HG03439 (cell line): ENCODE measurements at regions not wholly inside any gene's neighbourhood (a gene's known extent, or its start where the extent isn't known, plus 50 kb on each side); places are given as distances from the start of the nearest gene placed in this dataset.
"Not testable (repeated sequence)": the region's sequence is repeated elsewhere in the genome, so short reads cannot be mapped to it uniquely, and the experiment has no call there.

Experiments used
- ATAC-seq: cut with Tn5 transposase; IDR thresholded peaks from one replicate; pipeline ENCODE4 v1.9.1; 2021; ENCODE audit warnings: mild to moderate bottlenecking, moderate library complexity; ENCODE audit not compliant: unreplicated experiment

DNA sequence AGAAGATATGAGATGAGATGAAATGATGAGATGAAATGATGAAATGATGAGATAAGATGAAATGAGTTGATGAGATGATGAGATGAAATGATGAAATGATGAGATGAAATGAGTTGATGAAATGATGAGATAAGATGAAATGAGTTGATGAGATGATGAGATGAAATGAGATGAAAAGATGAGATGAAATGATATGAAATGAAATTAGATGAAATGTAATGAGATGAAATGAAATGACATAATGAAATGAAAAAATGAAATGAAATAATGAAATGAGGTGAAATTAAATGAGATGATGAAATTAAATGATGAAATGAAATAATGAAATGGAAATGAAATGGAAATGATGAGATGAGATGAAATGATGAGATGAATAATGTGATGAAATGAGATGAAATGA lies 231.6 kb downstream of the GOLGA6L6 start:
- ATAC-seq, result not testable (repeated sequence)

DNA sequence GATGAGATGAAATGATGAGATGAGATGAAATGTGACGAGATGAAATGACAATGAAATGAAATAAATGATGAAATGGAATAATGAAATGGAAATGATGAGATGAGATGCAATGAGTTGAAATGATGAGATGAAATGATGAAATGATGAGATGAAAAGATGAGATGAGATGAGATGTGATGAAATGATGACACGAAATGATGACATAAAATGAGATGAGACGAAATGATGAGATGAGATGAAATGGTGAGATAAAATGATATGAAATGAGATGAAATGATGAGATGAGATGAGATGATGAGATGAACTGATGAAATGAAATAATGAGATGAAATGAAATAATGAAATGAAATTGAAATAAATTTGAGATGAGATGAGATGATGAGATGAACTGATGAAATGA lies 232.2 kb downstream of the GOLGA6L6 start:
- not testable (repeated sequence) for ATAC-seq

DNA sequence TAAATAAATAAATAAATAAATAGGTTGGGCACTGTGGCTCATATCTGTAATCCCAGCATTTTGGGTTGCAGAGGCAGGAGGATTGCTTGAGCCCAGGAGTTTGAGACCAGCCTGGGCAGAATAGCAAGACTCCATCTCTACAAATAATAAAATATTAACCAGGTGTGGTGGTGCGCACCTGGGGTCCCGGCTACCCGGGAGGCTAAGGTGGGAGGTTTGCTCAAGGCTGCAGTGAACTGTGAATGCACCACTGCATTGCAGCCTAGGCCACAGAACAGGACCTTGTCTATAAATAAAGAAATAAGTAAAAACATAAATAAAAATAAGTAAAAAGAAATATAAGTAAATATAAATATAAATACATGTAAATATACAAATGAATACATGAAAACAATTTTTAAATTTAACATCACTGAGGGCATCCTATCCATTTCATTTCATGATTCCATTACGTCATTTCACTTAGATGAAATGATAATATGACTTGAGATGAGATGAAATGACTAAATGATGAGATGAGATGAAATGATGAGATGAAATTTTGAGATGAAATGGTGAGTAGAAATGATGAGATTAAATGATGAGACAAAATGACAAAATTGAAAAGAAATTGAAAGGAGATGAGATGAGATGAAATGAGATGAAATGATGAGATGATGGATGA lies 233.4 kb downstream of the GOLGA6L6 start:
- not testable (repeated sequence) for ATAC-seq

DNA sequence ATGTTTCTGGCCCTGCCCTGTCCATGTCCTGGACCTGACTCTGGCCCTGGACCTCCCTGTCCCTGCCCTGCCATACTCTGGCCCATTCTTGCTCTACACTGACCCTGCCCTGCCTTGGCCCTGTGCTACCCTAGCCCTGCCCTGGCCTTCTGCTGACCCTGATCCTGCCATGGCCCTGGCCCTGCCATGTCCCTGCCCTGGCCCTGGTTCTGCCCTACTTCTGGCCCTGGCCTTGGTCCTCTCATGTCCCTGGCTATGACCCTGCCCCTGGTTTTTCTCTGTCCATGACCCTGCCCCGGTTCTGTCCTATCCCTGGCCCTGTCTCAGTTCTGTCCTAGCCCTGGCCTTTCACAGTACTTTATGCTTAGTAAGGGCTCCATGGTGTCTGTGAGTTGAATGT lies 234.5 kb downstream of the GOLGA6L6 start:
- ATAC-seq, result not testable (repeated sequence)

DNA sequence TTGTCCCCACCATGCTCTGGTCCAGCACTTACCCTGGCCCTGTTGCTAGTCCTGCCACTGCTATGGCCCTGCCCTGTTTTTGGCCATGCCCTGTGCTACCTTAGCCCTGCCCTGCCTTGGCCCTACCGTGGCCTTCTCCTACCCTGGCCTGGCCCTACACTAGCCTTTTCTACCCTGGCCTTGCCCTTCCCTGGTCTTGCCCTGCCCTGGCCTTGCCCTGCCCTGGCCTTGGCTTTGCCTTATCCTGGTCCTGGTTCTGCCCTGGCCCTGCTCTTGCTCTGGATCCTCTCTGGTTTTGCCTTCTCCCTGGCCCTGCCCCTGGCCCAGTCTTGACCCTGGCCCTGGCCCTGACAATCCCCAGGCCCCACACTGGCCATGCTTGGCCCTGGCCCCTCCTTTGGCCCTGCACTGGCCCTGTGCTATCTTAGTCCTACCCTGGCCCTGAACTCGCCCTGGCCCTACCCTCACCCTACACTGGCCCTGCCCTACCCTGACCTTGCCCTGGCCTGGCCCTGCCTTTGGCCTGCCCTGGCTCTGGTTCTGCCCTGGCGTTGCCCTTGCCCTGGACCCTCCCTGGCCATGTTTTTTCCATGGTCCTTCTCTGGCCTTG lies 235.0 kb downstream of the GOLGA6L6 start:
- ATAC-seq, result not testable (repeated sequence)

DNA sequence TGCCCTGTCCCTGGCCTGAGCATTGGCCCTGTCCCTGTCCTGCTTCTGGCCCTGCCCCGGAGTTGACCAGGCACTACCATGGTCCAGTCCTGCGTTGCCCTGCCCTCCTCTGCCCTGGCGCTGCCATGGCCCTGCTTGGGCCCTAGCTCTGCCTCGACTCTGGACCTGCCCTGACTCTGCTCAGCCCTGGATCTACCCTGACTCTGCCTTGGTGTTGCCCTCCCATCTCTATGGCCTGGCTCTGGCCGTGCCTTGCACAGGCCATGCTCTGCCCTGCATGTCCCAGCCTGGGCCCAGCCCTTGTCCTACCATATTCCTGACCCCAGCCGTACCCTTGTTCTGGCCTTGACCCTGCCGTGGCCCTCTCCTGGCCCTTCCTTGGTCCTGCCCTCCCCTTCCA lies 235.7 kb downstream of the GOLGA6L6 start:
- not testable (repeated sequence) for ATAC-seq

DNA sequence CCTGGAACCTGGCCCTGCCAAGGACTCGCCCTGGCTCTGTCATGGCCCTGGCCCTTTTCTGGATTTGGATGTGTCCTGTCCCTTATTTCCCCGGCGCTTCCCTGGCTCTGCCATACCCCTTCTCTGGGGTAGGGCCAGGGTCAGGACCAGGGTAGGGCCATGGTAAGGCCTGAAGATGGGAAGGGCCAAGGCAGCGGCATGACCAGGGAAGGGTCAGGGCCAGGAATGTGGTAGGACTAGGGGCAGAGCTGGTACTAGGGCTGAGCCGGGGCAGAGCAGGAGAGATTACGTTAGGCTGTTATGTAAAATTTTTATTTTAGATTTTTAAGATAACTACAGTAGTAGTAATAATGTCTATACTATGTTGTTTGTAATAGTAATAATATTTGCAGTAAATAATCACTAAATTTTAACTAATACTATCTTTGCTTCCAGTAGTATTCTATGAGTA lies 236.6 kb downstream of the GOLGA6L6 start:
- ATAC-seq, result not testable (repeated sequence)

DNA sequence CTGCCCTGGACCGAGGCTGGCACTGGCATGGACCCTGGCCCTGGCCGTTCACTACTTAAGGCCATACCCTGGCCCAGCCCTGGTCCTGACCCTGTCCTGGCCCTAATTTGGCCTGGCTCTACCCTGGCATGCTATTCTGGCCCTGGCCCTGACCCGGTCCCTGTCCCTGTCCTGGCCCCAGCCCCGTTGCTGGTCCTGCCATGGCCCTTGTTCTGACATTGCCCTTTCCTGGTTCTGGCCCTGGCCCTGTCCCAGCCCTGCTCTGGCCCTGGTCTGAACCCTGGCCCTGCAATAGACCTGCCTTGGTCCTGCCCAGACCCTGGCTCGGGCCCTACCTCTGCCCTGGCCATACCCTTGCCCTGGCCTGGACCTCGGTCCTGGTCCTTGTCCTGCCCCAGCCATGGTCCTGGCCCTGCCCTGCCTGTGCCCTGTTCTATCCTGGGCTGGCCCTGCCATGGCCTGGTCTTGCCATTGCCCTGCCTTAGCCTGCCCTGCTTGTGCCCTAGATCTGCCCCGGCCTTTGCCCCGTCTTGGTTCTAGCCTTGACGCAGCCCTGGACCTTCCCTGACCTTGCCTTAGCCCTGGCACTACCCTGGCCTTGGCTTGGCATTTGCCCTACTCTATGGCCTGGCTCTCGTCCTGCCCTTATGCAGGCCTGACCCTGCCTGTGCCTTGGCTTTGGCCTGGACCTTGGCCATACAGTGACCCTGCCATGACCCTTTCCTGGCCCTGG lies 237.2 kb downstream of the GOLGA6L6 start:
- ATAC-seq, result not testable (repeated sequence)

DNA sequence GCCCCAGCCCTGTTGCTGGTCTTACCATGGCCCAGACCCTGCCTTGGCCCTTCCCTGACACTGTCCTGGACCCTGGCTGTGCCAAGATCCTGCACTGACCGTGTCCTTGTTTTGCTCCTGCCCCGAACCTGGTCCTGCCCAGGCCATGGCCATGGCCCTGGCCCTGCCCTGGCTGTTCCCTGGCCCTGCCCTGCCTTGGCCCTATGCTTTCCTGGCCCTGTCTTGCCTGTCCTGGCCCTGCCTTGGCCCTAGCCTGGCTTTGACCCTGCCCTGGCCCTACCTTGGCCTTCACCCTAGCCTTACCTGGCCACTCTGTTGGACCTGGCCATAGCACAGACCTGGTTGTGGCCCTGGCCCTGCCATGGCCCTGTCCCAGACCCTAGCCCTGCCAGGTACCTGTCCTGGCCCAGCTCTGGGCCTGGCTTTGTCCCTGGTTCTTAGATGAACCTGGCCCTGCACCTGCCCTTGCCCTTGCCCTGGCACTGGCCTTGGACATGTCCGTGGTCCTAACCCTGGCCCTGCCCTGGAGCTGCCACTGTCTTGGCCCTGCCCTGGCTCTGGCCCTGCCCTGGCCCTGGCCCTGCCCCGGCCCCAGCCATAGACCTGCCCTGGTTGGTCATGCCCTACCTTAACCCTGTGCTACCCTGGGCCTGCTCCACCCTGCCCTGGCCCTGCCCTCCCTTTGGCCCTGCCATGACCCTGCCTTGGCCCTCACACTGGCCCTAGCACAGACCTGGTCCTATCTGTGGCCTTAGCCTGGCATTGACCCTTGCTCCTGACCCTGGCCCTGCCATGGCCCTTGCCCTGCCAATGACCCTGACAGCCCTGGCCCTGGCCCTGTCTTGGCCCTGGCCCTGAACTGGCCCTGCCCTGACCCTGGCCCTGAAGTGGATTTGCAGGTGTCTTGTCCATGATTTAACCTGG lies 238.1 kb downstream of the GOLGA6L6 start:
- ATAC-seq, result not testable (repeated sequence)

DNA sequence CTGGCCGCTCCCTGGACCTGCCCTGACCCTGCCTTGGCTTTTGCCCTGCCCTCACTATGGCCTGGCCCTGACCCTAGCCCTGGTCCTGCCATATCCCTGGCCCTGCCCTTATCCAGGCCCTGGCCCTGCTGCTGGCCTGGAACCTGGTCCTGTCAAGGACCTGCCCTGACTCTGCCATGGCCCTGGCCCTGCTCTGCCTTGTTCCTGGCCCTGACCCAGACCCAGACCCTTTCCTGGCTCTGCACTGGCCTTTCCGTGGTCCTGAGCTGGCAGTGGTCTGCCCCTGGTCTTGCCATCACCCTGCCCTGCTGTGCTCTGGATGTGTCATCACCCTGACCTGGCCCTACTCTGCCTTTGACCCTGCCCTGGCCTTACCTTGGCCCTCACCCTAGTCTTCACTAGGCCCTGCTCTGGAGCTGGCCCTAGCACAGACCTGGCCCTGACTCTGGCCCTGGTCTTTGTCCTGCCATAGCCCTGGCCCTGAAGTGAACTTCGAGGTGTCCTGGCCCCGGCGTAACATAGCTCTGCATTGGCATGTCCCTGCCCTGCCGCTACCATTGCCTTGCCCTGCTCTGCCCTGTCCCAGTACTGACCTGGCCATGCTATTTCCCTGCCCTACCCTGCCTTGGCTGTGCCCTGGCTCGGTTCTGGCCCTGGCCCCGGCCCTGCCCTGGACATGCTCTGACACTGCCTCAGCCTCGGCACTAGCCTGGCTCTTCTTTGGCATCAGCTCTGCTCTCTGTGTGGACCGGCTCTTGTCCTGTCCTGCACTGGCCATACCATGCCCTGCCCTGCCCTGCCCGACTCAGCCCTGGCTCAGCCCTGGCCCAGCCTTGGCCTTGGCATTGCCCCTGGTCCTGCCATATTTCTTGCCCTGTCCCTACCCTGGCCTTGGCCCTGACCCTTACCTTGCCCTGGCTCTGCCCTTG lies 239.2 kb downstream of the GOLGA6L6 start:
- not testable (repeated sequence) for ATAC-seq

DNA sequence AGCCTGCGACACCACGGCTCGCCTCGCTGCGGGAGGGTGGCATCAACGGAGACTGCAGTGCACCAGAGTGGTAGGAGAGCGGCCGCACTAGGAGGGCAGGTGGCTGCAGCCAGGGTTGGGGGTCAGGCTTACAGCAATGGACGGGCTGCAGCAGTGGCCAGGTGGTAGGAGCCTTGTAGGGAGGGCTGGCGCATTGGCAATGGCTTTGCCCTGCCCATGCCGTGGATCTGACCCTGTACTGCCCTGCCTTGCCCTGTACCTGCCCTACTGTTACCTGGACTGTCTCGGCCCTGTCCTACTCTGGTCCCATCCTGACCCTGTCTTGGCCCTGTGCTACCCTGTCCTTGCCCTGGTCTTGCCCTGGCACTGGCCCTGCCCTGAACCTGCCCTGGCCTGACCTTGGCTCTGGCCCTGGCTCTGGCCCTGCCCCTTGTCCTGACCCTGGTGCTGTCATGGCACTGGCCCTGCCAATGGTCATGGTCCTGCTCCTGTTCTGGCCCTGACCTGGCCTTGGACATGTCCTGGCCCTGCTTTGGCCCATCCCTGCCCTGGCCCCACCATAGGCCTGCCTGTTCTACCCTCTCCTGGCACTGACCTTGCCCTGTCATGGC lies 240.0 kb downstream of the GOLGA6L6 start:
- not testable (repeated sequence) for ATAC-seq

DNA sequence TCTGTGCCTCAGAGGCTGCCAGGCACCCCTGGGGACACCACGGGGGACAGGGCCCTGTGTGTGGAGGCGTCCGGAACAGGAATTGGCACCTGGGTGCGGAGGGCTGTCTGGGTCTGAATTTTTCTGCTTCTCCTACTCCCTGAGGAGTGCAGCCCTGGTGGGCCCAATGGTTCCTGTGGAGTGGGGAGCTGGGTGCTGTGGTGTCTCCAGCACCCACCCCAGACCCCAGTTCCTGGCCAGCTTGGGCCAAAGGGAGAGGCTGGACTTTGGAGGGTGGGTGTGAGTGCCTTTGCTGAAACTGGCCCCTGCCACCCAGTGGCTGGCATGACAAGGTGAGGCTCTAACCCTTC lies 240.6 kb downstream of the GOLGA6L6 start:
- not testable (repeated sequence) for ATAC-seq

DNA sequence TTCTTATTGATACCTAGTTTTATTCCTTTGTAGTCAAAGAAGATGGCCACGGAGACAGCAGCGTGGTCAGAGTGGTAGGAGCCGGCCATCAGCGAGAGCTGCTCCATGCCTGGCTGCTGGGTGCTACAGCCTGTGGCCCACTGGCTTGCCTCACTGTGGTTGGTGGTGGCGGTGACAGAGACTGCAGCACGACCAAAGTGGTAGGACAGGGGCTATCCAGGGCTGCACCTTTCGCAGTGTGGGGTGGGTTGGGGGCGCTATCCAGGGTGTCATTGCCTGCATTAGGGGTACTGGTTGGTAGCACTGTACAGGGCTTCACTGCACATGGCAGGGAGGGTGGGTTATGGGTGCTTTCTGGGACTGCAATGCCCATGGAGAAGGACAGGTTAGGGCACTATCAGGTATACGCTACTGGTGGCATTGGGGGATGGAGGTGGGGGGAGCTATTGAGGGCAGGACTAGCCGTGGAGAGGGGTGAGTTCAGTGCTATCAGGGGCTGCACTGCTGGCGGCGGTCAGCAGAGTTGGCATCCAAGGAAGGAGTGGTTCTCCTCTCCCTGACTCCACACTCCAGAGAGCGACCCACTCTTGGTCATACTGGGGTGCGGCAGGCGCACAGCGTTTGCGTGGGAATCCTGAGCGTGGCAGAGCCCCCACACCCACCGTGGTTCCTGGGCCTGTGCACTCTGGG lies 241.1 kb downstream of the GOLGA6L6 start:
- ATAC-seq, result not testable (repeated sequence)

DNA sequence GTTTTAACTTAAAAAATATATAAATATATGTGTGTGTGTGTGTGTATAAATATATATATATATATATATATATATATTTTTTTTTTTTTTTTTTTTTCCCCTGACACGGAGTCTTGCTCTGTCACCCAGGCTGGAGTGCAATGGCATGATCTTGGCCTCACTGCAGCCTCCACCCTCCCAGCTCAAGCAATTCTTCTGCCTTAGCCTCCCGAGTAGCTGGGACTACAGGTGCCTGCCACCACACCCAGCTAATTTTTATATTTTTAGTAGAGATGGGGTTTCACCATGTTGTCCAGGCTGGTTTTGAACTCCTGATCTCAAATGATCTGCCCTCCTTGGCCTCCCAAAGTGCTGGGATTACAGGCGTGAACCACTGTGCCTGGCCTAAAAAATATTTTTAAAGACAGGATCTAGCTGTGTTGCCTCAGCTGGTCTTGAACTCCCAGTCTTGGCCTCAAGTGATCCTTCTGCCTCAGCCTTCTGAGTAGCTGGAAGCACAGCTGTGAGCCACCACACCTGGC lies 243.9 kb downstream of the GOLGA6L6 start:
- not testable (repeated sequence) for ATAC-seq

DNA sequence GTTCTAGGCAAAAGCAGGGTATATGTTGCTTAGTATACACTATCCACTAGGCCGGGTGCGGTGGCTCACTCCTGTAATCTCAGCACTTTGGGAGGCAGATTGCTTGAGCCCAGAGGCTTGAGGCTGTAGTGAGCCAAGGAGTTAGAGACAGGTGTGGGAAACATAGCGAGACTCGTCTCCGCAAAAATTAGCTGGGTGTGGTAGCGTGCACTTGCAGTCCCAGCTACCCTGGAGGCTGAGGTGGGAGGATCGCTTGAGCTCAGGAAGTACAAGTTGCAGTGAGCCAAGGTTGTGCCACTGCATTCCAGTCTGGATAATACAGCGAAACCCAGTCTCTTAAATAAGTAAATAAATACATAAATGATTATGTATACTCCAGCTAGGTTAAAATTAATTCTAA lies 245.3 kb downstream of the GOLGA6L6 start:
- not testable (repeated sequence) for ATAC-seq

DNA sequence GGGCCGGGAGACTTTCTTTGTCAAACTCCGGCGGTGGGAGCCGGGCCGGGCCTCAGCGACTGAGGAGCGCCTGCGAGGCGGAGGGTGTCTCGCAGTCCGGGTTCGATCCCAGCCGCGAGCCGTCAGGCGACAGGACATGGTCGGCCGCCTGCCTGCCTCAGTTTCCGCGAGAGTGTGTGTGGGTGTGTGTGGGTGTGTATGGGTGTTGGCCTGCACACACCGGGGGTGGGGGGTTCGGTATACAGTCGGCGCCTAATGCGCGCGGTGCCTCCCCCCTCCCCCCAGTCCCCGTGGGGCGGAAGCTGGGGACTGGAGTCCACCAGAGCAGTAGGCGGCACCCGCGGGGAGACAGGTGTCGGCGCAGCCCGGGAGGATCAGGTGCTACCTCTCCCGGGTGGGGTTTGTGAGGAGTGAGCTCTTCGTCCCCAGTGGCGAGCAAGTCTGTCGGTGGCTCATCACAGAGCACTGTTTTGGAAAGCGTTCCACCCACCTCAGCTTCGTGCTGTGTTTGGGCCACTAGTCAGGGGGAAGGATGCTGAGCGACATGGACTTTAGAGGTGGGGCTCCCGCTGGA lies 246.3 kb downstream of the GOLGA6L6 start:
- ATAC-seq, result no peak

DNA sequence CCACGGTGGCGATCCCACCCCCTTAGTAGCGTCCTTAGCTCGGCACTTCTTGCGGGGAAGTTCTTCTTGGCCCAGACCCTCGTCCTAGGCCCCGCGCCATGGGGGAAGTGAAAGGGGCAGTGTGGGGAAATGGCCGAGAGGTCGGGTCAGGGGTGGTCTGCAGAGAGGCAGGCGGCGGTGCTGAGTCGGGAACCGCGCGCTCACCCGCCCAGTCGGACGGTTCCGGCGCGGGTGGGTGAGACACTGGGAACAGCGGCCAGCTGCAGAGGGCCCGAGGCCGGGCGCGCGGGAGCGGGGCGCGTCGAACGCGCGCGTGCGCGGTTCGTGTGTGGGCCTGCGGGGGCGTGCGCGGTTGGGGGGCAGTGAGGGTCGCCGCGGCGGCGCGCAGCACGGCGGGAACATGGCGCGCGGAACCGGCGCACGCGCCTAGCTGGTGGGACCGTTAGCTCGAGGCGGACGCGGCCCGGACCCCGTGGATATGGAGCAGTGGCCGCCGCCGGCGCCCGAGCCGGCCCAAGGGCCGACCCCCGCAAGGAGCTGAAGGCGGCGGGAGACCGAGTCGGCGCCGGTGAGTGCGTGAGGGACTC lies 246.9 kb downstream of the GOLGA6L6 start:
- no peak for ATAC-seq
